Psoas muscle (tissue), 7 donors: ENCODE measurements at regions not wholly inside any gene's neighbourhood (a gene's known extent, or its start where the extent isn't known, plus 50 kb on each side); places are given as distances from the start of the nearest gene placed in this dataset.

Experiments
- ATAC-seq, 4 donors: fragments of 200-7000 bp; cut with Tn5 transposase; one replicate each; pipeline ENCODE4 v1.9.1; 2020; ENCODE audit warnings: moderate library complexity in 3 of 4, mild to moderate bottlenecking in 2 of 4
- DNase-seq, 2 donors: peaks; one replicate each; pipeline ENCODE4 v3.0.0-alpha.2; 2020
- H3K27ac ChIP-seq: fragments of 200-600 bp; one replicate; pipeline ENCODE4 v1.8.0; 2022
- H3K27me3 ChIP-seq, 3 donors: fragments of 200-600 bp in 1 of 3; one replicate each; pipeline versions ENCODE4 v1.6.1 to v1.8.0; 2013 to 2022; ENCODE audit warnings: low read length in 2 of 3, mild to moderate bottlenecking in 2 of 3, moderate library complexity in 1 of 3; ENCODE audit not compliant: insufficient read depth in 3 of 3
- H3K36me3 ChIP-seq, 2 donors: fragments of 200-600 bp in 1 of 2; one replicate each; pipeline versions ENCODE4 v1.6.1 to v1.8.0; 2013 to 2022; ENCODE audit warnings: low read depth in 1 of 2, mild to moderate bottlenecking in 1 of 2, moderate library complexity in 1 of 2; ENCODE audit not compliant: insufficient read depth in 1 of 2
- H3K4me1 ChIP-seq: fragments of 200-600 bp; one replicate; pipeline ENCODE4 v1.8.0; 2022
- H3K4me3 ChIP-seq: fragments of 200-600 bp; one replicate; pipeline ENCODE4 v1.8.0; 2022; ENCODE audit warnings: mild to moderate bottlenecking
- H3K9me3 ChIP-seq: fragments of 200-600 bp; one replicate; pipeline ENCODE4 v1.8.0; 2022
- WGBS, 3 donors: extraction: QIAGEN DNeasy Blood & Tissue Kit; methylation state at CpG; one replicate each; pipeline versions ENCODE4 v1.1.6 to v1.1.7; 2013; 5-methylcytosine and 5-hydroxymethylcytosine counted together
- intact Hi-C, 2 donors: fragments of 100-400 bp; cut with DNase I; formaldehyde crosslinking; loops; one replicate each; pipeline versions ENCODE4 v1.11.0 to v1.14.2; 2022
- TF ChIP-seq, protein P1 (sequence below): fragments of 200-600 bp; IDR thresholded peaks from one replicate; pipeline ENCODE4 v1.8.0; 2022; ENCODE audit warnings: antibody characterized with exemption
- donor health status: healthy with polysubstance abuse.
- donor health status: DM: no; HTN: no; CAD: no; lungs with moderate emphysema.
- donor health status: Bipolar disorder and iron deficiency.
- donor health status: healthy.
- donor health status: DM: yes; HTN: yes; CAD: no.
- donor health status: DM: no; HTN: no; CAD: no.
- donor health status: DM: yes; HTN: yes; CAD: no.

DNA sequence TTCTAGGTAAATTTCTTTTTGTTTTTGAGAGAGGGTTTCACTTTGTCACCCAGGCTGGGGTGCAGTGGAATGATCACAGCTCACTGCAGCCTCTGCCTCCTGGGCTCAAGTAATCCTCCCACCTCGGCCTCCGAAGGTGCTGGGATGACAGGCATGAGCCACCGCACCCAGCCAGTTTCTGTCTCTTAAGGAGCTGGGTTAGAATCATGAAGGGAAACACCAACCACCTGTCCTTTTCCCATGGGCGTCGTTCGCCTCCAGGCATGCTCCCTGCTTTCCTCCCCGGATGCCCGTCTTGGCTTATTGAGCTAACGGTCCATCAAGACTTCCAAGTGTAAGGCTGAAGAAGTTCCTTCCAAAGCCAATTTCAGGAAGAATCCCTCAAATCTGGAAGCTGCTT lies 85.9 kb downstream of the SOX1 start:
- TF ChIP-seq, protein P1, sequence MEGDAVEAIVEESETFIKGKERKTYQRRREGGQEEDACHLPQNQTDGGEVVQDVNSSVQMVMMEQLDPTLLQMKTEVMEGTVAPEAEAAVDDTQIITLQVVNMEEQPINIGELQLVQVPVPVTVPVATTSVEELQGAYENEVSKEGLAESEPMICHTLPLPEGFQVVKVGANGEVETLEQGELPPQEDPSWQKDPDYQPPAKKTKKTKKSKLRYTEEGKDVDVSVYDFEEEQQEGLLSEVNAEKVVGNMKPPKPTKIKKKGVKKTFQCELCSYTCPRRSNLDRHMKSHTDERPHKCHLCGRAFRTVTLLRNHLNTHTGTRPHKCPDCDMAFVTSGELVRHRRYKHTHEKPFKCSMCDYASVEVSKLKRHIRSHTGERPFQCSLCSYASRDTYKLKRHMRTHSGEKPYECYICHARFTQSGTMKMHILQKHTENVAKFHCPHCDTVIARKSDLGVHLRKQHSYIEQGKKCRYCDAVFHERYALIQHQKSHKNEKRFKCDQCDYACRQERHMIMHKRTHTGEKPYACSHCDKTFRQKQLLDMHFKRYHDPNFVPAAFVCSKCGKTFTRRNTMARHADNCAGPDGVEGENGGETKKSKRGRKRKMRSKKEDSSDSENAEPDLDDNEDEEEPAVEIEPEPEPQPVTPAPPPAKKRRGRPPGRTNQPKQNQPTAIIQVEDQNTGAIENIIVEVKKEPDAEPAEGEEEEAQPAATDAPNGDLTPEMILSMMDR, result no peak
- H3K36me3 ChIP-seq, result no peaks in the 10 kb centered on the region
- no peak for DNase-seq
- peaks cover 6% of the 10 kb centered on the region for H3K9me3 ChIP-seq
- intact Hi-C loops, result no loop called here
- H3K4me1 ChIP-seq, result no peaks in the 10 kb centered on the region
- H3K27me3 ChIP-seq, result peaks cover 0 to 4% (median 0%) of the 10 kb centered on the region in 3 donors
- no peak for ATAC-seq
- H3K4me3 ChIP-seq, result no peak overlapping the region
- H3K27ac ChIP-seq, result no peak overlapping the region
- 77 to 88% (median 78%) methylated on average over 9 of the region's 9 CpGs for WGBS, 3 donors

DNA sequence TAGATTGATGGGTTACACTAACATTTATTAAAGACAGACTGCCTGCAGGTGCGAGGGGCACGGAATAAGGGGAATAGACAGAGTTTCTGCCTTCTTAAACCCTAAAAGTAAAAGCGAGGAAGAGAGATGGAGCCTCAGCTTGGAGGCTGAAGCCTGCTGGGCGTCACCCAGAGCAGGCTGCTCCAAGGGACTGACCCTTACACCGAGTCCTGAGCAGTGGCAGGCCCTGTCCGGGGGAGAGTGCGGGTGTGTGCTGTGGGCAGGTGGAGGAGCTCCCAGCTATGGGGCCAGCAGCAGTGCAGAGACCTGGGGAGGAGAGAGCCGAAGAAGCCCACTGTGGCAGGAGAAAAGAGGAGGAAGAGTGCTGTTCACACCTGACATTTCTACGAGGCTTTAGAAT lies 86.4 kb downstream of the SOX1 start:
- Histone ChIP-seq H3K9me3 (peaks cover 8% of the 10 kb centered on the region), H3K4me1 (no peaks in the 10 kb centered on the region), H3K36me3 (no peaks in the 10 kb centered on the region), H3K4me3 (no peak overlapping the region), H3K27ac (no peak overlapping the region), H3K27me3 (peaks cover 0 to 4% (median 0%) of the 10 kb centered on the region in 3 donors)
- intact Hi-C loops, result no loop called here
- TF ChIP-seq, protein P1, result no peak
- no peak for ATAC-seq
- 81 to 83% (median 82%) methylated on average over 9 of the region's 9 CpGs for WGBS, 3 donors
- DNase-seq, result no peak

DNA sequence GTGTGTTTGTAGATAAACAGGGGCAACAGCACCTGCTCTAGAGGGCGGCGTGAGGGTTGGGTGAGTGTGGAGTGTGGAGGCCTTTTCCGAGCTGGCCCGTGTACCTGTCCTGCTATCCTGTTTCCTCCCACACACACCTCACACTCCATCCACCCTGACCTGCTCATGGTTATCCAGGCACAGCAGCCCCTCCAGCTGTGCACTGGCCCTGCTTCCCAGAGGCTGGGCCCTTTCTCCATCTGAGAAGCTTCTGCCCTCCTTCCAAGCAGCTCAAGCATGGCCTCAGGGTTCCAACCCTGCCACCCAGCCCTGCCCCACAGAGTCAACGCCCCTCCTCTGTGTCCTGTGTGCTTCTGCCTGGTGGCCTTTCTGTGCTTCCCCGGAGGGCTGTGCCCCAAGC lies 86.9 kb downstream of the SOX1 start:
- no peak for ATAC-seq
- 74 to 85% (median 84%) methylated on average over 6 of the region's 6 CpGs for whole genome bisulfite sequencing, 3 donors
- DNase-seq, result no peak

DNA sequence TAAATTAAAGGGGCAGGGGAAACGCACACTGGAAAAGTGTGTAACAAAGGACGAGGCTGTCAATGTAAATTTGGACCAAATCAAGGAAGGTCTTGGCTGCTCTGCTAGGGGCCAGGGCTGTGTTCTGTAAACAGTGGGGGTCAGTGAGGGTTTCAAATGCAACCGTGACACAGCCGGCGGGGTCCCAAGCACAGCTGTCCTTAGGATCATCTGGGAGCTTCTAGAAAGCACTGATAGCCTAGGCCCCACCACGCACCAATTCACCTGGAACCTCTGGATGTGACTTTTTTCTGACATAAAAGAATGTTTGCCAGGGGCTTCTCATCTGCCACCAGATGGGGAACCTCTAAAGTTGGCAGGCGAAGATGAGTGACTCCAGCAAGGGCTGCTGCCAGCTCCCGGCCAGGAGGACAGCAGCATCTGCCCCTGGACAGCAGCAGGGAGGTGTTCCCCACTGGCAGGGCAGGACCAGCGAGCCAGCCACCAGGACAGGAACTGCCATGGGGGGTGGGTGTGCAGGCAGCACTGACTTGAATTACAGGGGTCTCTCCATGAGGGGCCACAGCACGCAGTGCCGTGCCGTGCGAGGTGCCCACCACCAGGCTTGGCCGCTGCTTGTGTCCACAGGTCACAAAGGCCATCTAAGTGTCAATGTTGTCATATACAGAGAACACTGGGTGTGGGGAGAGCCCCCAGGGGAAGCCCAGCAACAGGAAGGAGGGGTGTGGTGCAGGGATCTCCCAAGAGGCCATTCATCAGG lies 87.5 kb downstream of the SOX1 start:
- ATAC-seq (no peak), DNase-seq (no peak)
- peaks cover 8% of the 10 kb centered on the region for H3K9me3 ChIP-seq
- peaks cover 0 to 4% (median 2%) of the 10 kb centered on the region in 3 donors for H3K27me3 ChIP-seq
- no peak overlapping the region for H3K27ac ChIP-seq
- WGBS, 3 donors, result 60 to 69% (median 65%) methylated on average over 14 of the region's 14 CpGs
- TF ChIP-seq, protein P1, result no peak
- no peaks in the 10 kb centered on the region for H3K36me3 ChIP-seq
- H3K4me1 ChIP-seq, result no peaks in the 10 kb centered on the region
- intact Hi-C loops, result no loop called here
- H3K4me3 ChIP-seq, result no peak overlapping the region

More for the DNA sequence above, 86.9 kb downstream of the SOX1 start:
- Histone ChIP-seq H3K27me3 (peaks cover 0 to 4% (median 1%) of the 10 kb centered on the region in 3 donors), H3K27ac (no peak overlapping the region), H3K36me3 (no peaks in the 10 kb centered on the region), H3K4me3 (no peak overlapping the region), H3K4me1 (no peaks in the 10 kb centered on the region), H3K9me3 (peaks cover 8% of the 10 kb centered on the region)
- TF ChIP-seq, protein P1, result no peak
- intact Hi-C loops, result no loop called here

DNA sequence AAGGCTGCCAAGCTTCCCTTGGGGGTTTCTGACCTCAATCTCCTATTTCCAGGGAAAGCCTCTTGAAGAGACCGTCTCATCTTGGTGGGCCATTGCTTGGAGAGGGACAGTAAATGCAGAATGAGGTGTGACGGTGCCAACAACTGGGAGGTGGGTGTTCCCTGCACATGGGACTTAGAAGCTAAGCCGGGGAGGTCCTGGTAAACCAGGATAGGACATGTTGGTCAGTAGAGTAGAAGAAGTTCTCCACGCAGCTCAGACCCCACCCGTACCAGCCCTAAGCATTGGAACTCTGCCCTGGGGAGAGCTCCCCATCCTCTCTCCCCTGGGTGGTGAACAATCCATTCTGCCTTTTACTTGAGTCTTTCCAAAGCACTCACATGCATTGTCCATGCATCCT lies 92.0 kb downstream of the SOX1 start:
- Histone ChIP-seq H3K36me3 (no peaks in the 10 kb centered on the region), H3K27ac (no peak overlapping the region), H3K27me3 (peaks cover 0 to 9% (median 2%) of the 10 kb centered on the region in 3 donors), H3K9me3 (peaks cover 8% of the 10 kb centered on the region), H3K4me1 (no peaks in the 10 kb centered on the region), H3K4me3 (no peak overlapping the region)
- intact Hi-C loops, result no loop called here
- DNase-seq (no peak), ATAC-seq (no peak)
- TF ChIP-seq, protein P1, result no peak
- WGBS, 3 donors, result 72 to 78% (median 73%) methylated on average over 5 of the region's 5 CpGs
